ENCODE measurements at regions not wholly inside any gene's neighbourhood (a gene's known extent, or its start where the extent isn't known, plus 50 kb on each side); places are given as distances from the start of the nearest gene placed in this dataset.

DNA sequence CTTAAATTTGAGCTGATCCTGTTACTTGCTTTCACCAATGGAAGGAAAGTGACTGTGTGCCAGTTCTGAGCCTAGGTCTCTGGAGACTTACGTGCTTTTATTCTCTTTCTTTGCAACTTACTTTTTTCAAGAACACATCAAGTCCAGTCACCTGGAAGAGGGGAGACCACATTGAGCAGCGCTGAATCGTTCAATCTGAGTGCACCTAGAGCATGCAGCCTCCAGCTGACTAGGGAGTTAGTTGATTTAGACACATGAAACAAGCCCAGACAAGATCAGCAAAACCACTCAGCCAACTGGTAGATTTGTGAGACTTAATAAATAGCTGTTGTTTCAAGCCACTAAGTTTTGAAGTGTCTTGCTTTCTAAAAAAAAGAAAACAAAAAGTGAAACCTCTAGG lies 1014.8 kb upstream of the FBXO33 start:
- TF ChIP-seq, protein P1, sequence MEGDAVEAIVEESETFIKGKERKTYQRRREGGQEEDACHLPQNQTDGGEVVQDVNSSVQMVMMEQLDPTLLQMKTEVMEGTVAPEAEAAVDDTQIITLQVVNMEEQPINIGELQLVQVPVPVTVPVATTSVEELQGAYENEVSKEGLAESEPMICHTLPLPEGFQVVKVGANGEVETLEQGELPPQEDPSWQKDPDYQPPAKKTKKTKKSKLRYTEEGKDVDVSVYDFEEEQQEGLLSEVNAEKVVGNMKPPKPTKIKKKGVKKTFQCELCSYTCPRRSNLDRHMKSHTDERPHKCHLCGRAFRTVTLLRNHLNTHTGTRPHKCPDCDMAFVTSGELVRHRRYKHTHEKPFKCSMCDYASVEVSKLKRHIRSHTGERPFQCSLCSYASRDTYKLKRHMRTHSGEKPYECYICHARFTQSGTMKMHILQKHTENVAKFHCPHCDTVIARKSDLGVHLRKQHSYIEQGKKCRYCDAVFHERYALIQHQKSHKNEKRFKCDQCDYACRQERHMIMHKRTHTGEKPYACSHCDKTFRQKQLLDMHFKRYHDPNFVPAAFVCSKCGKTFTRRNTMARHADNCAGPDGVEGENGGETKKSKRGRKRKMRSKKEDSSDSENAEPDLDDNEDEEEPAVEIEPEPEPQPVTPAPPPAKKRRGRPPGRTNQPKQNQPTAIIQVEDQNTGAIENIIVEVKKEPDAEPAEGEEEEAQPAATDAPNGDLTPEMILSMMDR (conservative IDR thresholded peaks at IDR 0.05 in 1 of 2, IDR thresholded peaks at IDR 0.05 in 1 of 2; ENCODE audit: low read depth in 1 of 2, low read length in 2 of 2): no peak
- TF ChIP-seq EZH2 (IDR thresholded peaks at IDR 0.05; ENCODE audit: low read length, missing control alignments): no peak

Measured in fibroblast of lung (primary cell).